ENCODE measurements at regions not wholly inside any gene's neighbourhood (a gene's known extent, or its start where the extent isn't known, plus 50 kb on each side); places are given as distances from the start of the nearest gene placed in this dataset.
A peak's percentile ranks its signal among the peaks of the same experiment; 100 is the strongest.

- no peak for DNase-seq (ENCODE audit: extremely low read depth, low read depth)
These were observed 218.0 kb downstream of the SEC14L1 start for GRCh38 chr17:77358801-77359200.

DNA sequence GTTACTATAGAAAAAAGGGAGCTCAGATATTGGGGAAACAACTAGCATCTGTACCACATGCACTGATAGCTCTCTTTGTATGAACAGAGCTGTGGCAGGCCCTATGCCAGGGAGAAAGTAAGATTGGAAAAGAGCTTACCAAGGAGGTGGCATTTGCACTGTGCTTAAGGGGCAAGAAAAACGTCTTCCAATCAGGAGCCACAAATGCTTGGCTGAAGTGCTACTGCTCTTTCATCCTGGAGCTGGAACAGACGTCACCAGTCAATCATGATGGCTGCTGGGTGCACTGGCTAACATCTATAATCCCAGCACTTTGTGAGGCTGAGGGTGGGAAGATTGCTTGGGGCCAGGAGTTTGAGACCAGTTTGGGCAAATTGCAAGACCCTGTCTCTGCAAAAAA lies 218.5 kb downstream of the SEC14L1 start:
- no peak for DNase-seq (ENCODE audit: extremely low read depth, low read depth)

DNA sequence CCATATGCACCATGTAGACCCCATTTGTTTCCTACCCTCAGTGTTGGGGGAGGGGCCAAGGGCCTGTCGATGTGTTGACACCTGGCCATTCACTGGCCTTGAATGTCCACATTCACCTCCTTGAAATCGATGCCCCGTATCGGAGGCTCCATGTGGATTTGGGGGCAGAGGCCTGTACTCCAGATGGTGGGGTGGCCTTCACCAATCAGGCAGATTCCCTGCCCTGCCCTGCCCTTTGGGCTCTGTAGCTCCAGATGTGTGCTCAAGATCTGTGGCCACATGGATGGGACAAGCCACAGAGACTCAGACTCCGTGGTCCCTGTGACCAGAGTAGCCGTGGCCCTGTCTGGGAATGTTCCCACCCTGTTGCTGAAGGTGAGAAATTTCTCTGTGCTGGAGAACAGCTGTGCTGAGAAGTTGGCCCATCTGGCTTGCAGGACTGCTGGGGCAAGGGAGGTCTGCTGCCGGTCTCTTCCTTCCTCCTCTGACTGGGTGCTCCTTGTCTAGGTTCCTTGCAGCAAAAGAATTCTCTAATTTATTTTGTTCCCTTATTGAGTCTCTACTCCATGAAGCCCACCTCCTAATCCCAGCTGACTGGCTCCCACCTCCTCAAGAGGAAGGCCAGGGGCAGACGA lies 221.3 kb downstream of the SEC14L1 start:
- DNase-seq (ENCODE audit: extremely low read depth, low read depth), result no peak

DNA sequence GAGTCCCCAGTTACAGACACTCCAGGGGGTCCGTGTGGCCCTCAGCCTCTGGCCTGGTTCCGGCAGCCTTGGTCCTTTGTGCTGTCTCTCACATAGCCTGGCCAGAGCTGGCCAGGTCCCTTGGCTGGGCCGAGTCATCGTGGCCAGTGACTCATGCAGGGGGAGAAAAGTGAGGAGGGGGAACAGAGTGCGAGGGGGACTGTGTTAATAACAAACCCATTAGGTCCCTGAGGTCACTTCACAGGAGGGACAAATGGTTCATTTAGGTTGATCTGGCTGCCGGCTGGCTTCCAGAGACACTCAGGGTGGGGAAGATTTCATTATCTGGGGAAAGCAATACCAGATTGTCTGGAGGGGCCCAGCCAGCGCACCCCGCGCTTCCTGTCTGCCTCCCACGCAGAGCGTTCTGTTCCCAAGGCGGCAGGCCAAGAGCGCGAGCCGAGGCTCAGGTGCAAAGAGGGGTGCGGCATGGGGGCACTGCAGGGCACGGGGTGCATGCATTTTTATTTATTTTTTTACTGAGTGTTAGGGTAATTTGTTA lies 223.1 kb downstream of the SEC14L1 start:
- DNase-seq (ENCODE audit: extremely low read depth, low read depth), result no peak

GRCh38 chr17:77364381-77364911 lies 223.7 kb downstream of the SEC14L1 start:
- DNase-seq (ENCODE audit: extremely low read depth, low read depth), result no peak

- no peak for DNase-seq (ENCODE audit: extremely low read depth, low read depth)
These were observed 224.3 kb downstream of the SEC14L1 start for GRCh38 chr17:77364941-77365583.

GRCh38 chr17:77365584-77366186 lies 224.9 kb downstream of the SEC14L1 start:
- DNase-seq (ENCODE audit: extremely low read depth, low read depth), result peak; percentile 35

GRCh38 chr17:77366206-77366557 lies 225.4 kb downstream of the SEC14L1 start:
- DNase-seq (ENCODE audit: extremely low read depth, low read depth), result no peak

DNA sequence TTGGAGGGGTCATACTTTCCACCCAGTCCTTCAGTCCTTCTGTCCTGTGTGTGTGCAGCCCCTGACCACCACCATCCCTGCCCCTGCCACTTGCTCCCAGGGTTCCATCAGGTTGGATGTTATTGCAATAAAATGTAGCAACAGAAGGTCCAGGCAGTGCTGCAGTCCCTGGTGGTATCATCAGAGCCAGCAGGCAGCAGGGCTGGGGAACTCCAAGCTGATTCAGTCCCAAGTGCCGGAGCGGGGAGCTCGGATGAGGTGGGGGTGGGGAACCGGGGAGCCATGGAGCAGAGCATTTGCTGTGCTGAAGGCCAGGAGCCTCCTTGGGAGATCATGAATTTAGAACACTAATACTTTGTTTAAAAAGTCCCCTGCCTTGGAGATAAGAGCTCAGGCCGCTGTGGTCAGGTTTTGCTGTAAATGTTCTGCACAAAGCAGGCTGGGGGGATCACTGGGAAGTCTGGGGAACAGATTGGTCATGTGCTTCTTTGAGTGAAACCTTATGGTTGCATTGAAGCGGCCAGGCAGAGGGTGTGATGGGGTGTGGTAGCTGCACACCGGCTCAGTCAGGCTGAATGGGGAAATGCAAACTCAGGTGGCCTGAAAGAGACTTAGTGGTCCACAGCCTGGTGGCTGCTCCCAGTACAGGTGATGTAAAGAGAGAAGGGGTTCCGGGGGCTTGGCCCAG lies 225.9 kb downstream of the SEC14L1 start:
- DNase-seq (ENCODE audit: extremely low read depth, low read depth), result no peak

GRCh38 chr17:77369544-77369971 lies 228.8 kb downstream of the SEC14L1 start:
- no peak for DNase-seq (ENCODE audit: extremely low read depth, low read depth)

GRCh38 chr17:77370586-77370985 lies 229.8 kb downstream of the SEC14L1 start:
- DNase-seq (ENCODE audit: extremely low read depth, low read depth), result no peak

GRCh38 chr17:77371117-77371887 lies 230.5 kb downstream of the SEC14L1 start:
- no peak for DNase-seq (ENCODE audit: extremely low read depth, low read depth)

- DNase-seq (ENCODE audit: extremely low read depth, low read depth), result no peak
These were observed 231.2 kb downstream of the SEC14L1 start for GRCh38 chr17:77371888-77372443.

DNA sequence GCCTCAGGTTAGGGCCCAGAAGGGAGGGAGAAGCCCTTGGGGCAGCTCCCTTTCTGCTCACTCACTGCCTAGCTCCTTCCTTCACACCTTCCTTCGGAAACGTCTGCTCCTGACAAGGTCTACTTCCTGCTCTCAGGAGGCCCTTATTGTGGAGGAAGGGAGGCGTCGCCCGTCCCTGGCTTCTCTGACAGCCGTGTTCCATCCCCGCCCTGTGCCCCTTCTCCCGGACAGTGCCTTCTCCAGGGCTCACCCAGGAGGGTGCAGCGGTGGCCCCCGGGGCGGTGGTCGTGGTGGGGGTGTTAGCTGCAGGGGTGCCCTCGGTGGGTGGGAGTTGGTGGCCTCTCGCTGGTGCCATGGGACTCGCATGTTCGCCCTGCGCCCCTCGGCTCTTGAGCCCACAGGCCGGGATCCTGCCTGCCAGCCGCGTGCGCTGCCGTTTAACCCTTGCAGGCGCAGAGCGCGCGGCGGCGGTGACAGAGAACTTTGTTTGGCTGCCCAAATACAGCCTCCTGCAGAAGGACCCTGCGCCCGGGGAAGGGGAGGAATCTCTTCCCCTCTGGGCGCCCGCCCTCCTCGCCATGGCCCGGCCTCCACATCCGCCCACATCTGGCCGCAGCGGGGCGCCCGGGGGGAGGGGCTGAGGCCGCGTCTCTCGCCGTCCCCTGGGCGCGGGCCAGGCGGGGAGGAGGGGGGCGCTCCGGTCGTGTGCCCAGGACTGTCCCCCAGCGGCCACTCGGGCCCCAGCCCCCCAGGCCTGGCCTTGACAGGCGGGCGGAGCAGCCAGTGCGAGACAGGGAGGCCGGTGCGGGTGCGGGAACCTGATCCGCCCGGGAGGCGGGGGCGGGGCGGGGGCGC lies 231.9 kb downstream of the SEC14L1 start:
- DNase-seq (ENCODE audit: extremely low read depth, low read depth), result no peak

- DNase-seq (ENCODE audit: extremely low read depth, low read depth), result no peak
These were observed 232.8 kb downstream of the SEC14L1 start for GRCh38 chr17:77373299-77374169.

- no peak for DNase-seq (ENCODE audit: extremely low read depth, low read depth)
These were observed 233.6 kb downstream of the SEC14L1 start for GRCh38 chr17:77374170-77374936.

Measured in NCI-H460 (cell line).